GM19324 (cell line): ENCODE measurements at regions not wholly inside any gene's neighbourhood (a gene's known extent, or its start where the extent isn't known, plus 50 kb on each side); places are given as distances from the start of the nearest gene placed in this dataset.

ENCODE experiments used
- ATAC-seq: cut with Tn5 transposase; IDR thresholded peaks from one replicate; pipeline ENCODE4 v1.9.1; 2021; ENCODE audit warnings: mild to moderate bottlenecking, moderate library complexity; ENCODE audit not compliant: unreplicated experiment, low FRiP score

DNA sequence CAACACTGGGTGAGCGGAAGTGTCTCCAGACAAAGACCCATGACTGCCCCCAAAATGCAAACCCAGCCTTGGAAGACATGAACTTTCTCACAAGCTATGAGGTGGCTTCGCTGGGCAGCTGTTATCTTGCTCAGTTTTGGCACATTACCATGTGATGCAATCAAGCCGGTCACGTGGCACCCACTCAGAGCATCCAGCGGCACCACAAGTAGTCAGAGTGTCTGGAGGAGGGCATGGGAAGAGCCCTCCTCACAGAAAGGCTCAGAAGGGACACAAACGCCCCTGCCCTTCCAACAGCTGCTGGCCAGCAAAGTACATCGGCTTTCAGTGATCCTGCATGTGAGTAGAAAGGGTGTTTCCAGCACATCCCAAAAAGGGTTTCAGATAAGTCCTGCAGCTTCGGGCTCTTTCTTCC lies 145.5 kb upstream of the IRF2BP2 start:
- ATAC-seq, result no peak

DNA sequence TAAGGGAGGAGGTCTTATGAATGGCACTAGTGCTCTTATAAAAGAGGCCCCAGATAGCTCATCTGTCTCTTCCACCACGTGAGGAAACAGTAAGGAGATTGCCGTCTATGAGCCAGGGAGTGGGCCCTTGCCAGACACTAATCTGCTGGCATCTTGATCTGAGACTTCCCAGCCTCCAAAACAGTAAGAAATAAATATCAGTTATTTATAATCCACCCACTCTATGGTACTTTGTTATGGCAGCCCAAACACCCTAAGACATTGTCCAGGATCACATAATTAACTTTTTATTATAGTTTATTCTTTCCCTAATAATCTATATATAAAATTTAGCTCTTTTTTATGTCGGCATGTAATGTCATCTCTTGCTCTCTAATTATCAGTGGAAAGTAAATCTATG lies 144.0 kb upstream of the IRF2BP2 start:
- ATAC-seq, result no peak

GRCh38 chr1:234752927-234753326 lies 142.9 kb upstream of the IRF2BP2 start:
- ATAC-seq, result no peak

- ATAC-seq, result no peak
Measured at GRCh38 chr1:234751678-234752077, 141.7 kb upstream of the IRF2BP2 start.

- no peak for ATAC-seq
Measured at GRCh38 chr1:234750922-234751627, 141.1 kb upstream of the IRF2BP2 start.

GRCh38 chr1:234748713-234749112 lies 138.7 kb upstream of the IRF2BP2 start:
- ATAC-seq, result no peak

DNA sequence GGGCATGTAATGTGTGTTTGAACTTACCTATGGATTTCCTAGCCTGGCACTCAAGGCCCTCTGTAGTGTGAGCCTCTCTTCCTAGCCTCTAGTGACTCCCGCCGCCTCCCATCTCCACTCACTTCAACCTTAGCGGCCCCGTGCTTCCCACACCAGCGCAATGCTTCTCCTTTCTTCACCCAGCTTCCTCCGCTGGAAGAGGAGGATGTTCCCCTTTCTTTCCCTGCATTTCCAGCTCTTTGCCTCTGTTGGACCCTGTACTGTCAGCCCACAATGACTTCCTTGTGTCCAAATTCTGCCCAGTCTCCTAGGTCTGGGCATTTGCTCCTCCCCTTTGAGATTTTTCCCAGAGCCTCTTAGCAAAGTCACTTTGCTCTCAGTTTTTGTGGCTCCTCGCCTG lies 138.1 kb upstream of the IRF2BP2 start:
- no peak for ATAC-seq

DNA sequence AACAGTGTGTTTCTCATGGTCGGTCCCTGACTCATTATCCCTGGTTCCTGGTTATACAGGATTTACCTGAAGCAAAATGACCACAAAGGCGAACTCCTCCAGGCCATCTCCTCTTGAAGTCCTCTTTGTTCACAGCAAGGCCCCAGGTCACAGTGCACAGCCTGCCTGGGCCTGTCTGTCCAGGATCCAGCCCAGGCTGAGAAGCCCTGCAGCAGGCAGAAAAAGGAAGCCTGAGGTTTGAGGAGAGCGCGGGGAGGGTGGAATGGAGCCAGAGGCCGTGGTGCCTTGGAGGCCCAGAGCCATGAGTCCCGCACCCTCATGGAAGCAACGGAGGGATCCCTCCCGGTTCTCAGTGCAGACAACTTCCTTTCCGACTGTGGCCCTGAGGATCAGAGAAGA lies 136.8 kb upstream of the IRF2BP2 start:
- no peak for ATAC-seq

- ATAC-seq, result no peak
Measured at GRCh38 chr1:234745844-234746797, 136.1 kb upstream of the IRF2BP2 start.

DNA sequence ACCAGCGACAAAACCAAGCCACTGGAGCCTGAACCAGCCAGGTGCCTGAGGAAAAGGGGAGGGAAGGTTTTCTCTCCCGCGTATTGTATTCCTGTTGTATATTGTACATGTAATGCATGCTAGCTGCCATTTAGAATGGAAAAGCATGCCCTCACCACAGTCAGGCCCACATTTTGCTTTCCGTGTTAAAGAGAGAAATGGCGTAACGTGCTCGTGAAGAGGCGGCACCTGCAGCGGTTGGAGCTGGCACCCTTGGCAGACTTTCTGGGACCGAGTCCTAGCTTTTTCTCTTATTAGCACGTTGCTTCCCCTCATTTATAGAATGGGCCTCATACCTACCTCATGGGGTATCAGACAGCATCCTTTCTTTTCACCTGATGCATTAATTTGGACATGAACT lies 135.3 kb upstream of the IRF2BP2 start:
- ATAC-seq, result no peak

- ATAC-seq, result no peak
Measured at GRCh38 chr1:234743791-234744611, 134.0 kb upstream of the IRF2BP2 start.

- no peak for ATAC-seq
Measured at GRCh38 chr1:234742622-234743021, 132.6 kb upstream of the IRF2BP2 start.

- ATAC-seq, result no peak
Measured at GRCh38 chr1:234737967-234738314, 128.0 kb upstream of the IRF2BP2 start.

DNA sequence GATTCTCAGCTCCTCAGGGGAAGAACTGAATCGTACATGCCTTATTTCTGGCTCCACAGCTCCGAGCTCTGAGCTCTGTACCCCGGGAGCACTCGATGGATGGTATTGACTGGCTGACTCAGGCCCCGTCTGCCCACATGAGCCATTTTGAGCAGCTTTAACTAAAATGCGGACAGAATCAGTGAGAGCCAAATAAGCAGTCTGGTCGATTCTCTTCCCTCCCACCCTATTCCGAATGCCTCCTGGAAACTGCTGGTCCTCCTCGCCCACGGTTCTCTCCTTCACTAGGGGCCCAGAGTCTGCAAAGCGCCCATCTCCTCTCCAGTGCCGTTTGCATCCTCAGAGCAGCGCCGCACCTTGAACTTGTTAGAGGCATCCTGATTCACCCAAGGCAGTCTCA lies 125.9 kb upstream of the IRF2BP2 start:
- ATAC-seq, result no peak

DNA sequence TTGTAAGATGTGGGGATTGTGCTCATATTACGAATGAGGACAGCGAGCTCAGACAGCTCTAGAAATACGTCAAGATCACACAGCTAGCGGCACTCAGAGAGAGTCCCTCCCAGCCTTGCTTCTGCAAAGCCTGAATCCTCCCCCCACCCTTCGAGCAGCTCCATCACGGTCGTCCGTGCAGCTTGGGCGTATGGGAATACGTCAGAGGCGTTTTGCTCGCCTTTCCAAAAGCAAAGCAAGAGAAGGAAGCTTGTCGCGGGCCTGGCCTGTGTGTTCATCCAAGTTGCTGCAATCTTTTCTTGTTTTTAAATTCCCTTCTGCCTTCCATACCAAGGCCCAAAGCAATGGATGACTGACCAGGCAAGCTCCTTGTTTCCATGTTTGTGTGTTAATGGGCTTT lies 125.5 kb upstream of the IRF2BP2 start:
- ATAC-seq, result no peak

DNA sequence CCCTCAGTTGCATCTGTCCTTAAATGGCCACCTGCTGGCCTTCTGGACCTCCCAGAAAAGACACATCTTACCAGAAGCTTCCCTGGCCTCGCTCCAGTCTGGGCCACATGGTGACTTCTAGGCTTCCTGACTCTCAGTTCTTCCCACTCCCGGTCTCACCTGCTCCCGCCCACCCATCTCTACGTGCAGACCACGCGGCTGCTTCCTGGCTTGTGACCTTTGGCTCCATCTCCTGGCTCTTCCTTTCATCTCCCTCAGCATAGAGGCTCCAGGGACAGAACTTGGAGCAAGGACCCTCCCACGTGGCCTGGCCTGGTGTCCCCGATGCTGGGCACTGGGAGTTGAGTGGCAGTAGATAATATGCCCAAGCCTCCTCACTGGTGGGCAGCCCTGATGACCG lies 124.9 kb upstream of the IRF2BP2 start:
- ATAC-seq, result no peak

DNA sequence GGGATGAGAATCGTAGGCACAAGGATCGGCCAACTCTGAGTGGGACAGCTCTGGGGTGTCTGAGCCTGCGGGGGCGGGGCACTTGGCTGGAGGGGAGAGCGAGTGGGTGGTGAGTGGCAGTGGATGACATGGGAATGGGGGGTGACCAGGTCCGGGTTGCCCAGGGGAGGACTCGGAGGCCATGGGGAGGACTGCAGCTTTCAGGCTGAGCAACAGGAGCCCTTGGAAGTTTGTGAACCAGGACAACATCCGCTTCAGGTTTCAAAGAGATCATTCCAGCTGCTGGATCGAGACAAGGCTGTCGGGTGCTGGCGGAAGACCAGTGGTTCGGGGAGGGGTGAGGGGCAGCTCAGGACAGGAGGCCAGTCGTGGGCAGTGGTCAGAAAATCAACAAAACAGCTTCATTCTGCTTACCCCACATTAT lies 124.4 kb upstream of the IRF2BP2 start:
- ATAC-seq, result no peak

DNA sequence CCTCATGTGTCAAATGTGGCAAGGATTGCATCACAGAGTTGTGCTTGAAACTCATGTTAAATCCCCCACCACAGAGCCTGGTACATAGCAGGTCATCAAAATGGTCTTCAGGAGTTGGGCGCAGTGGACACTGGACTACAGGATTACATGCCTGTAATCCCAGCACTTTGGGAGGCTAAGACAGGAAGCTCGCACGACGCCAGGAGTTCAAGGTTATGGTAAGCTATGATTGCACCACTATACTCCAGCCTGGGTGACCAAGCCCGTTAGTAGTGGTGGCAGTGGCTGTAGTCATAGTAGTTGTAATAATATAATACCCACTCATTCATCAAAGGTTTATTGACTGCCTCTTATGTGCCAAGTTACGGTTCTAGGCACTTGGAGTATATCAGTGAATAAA lies 123.4 kb upstream of the IRF2BP2 start:
- no peak for ATAC-seq

- no peak for ATAC-seq
Measured at GRCh38 chr1:234732671-234733390, 122.9 kb upstream of the IRF2BP2 start.

GRCh38 chr1:234732260-234732659 lies 122.3 kb upstream of the IRF2BP2 start:
- ATAC-seq, result no peak
